PFSK-1 (cell line): ENCODE measurements at regions not wholly inside any gene's neighbourhood (a gene's known extent, or its start where the extent isn't known, plus 50 kb on each side); places are given as distances from the start of the nearest gene placed in this dataset.

Experiments
- FOXP2 ChIP-seq: optimal IDR thresholded peaks from 2 replicates; pipeline ENCODE3; 2011; ENCODE audit warnings: borderline replicate concordance, control low read depth, inconsistent platforms; ENCODE audit not compliant: insufficient read depth; ENCODE audit errors: extremely low read length, extremely low read depth
- POLR2AphosphoS5 ChIP-seq: IDR thresholded peaks from 2 replicates; pipeline ENCODE4 v1.6.1; 2012; ENCODE audit warnings: low read depth, mild to moderate bottlenecking, control low read depth, low read length, moderate library complexity
- REST ChIP-seq, 2 experiments: IDR thresholded peaks; 2 replicates each; pipeline versions ENCODE4 v1.6.1 to v1.8.0; 2011 to 2012; ENCODE audit warnings: low read depth in 2 of 2, low read length in 2 of 2, control low read depth in 1 of 2, inconsistent platforms in 1 of 2, mild to moderate bottlenecking in 1 of 2, moderate library complexity in 1 of 2; ENCODE audit not compliant: insufficient read depth in 1 of 2
- SIN3A ChIP-seq: IDR thresholded peaks from 2 replicates; pipeline ENCODE4 v1.6.1; 2012; ENCODE audit warnings: mild to moderate bottlenecking, low read length, moderate library complexity, borderline replicate concordance; ENCODE audit not compliant: insufficient read depth
- TAF1 ChIP-seq: IDR thresholded peaks from 2 replicates; pipeline ENCODE4 v1.6.1; 2012; ENCODE audit warnings: low read length, control low read depth, borderline replicate concordance; ENCODE audit not compliant: insufficient read depth

GRCh38 chr2:146193619-146194018 is 1651.2 kb upstream of the ACVR2A start:
- TF ChIP-seq FOXP2 = no peak
- no peak for TF ChIP-seq SIN3A
- TF ChIP-seq TAF1 = no peak
- no peak for TF ChIP-seq POLR2AphosphoS5

- no peak for TF ChIP-seq REST (IDR thresholded peaks at IDR 0.05; ENCODE audit: insufficient read depth in 1 of 2, low read depth in 2 of 2, low read length in 2 of 2)
- TF ChIP-seq POLR2AphosphoS5 = no peak
- TF ChIP-seq TAF1 = no peak
- no peak for TF ChIP-seq FOXP2
- TF ChIP-seq SIN3A = no peak
These were observed 1655.3 kb upstream of the ACVR2A start for GRCh38 chr2:146189541-146189940.

- TF ChIP-seq FOXP2 (no peak), REST (IDR thresholded peaks at IDR 0.05; ENCODE audit: insufficient read depth in 1 of 2, low read depth in 2 of 2, low read length in 2 of 2) (no peak), POLR2AphosphoS5 (no peak), TAF1 (no peak), SIN3A (no peak)
These were observed 1654.0 kb upstream of the ZEB2 start for GRCh38 chr2:146173934-146174333.

GRCh38 chr2:146161256-146161882 is 1641.5 kb upstream of the ZEB2 start:
- TF ChIP-seq FOXP2 (no peak), TAF1 (no peak), SIN3A (no peak), POLR2AphosphoS5 (no peak), REST (IDR thresholded peaks at IDR 0.05; ENCODE audit: insufficient read depth in 1 of 2, low read depth in 2 of 2, low read length in 2 of 2) (no peak)

- TF ChIP-seq TAF1 (no peak), SIN3A (no peak), REST (IDR thresholded peaks at IDR 0.05; ENCODE audit: insufficient read depth in 1 of 2, low read depth in 2 of 2, low read length in 2 of 2) (no peak), POLR2AphosphoS5 (no peak), FOXP2 (no peak)
These were observed 1638.3 kb upstream of the ZEB2 start for GRCh38 chr2:146158072-146158674.
